Nephron (organoid): ENCODE measurements at regions not wholly inside any gene's neighbourhood (a gene's known extent, or its start where the extent isn't known, plus 50 kb on each side); places are given as distances from the start of the nearest gene placed in this dataset.
"Not testable (repeated sequence)": the region's sequence is repeated elsewhere in the genome, so short reads cannot be mapped to it uniquely, and the experiment has no call there.

Source experiments
- H3K27ac Mint-ChIP-seq, 3 experiments: 2 replicates each; pipeline ENCODE4 v1.8.0; 2020; ENCODE audit warnings: mixed read lengths in 3 of 3, mild to moderate bottlenecking in 2 of 3, moderate library complexity in 1 of 3
- H3K27me3 Mint-ChIP-seq: 2 replicates; pipeline ENCODE4 v1.8.0; 2021; ENCODE audit warnings: low read depth, mild to moderate bottlenecking, moderate library complexity, mixed read lengths
- H3K36me3 Mint-ChIP-seq: 2 replicates; pipeline ENCODE4 v1.8.0; 2020; ENCODE audit warnings: low read depth, mixed read lengths
- H3K4me1 Mint-ChIP-seq: 2 replicates; pipeline ENCODE4 v1.8.0; 2020; ENCODE audit warnings: mixed read lengths
- H3K4me3 Mint-ChIP-seq, 3 experiments: 2 replicates each; pipeline ENCODE4 v1.8.0; 2020; ENCODE audit warnings: mild to moderate bottlenecking in 3 of 3, mixed read lengths in 3 of 3, moderate library complexity in 2 of 3
- H3K9me3 Mint-ChIP-seq: 2 replicates; pipeline ENCODE4 v1.8.0; 2020; ENCODE audit warnings: mixed read lengths
- TF ChIP-seq, protein P1 (sequence below), 3 experiments: fragments of 200-600 bp; sonication (generic); IDR thresholded peaks; one replicate each; pipeline ENCODE4 v1.5.0; 2021; ENCODE audit warnings: antibody characterized with exemption in 3 of 3; ENCODE audit not compliant: unreplicated experiment in 3 of 3

DNA sequence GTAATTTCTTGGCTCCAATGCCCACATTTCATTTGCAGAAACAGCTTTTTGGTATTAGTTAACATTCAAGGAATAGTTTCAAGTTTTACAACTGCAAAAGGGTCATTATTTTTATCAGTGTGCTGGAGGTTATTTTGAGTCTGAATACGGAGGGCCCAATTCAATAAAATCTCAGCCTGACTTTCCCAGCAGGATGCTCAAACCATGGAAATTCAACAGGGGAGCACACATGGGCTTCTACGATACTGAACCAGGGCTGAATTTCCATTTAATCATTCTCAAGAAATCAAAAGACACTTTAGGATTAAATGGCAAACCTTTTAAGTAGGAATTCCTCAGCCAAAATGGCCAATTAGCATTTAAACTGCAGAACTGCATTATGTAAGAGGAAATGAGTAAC is 700.9 kb upstream of the ANKRD30A start:
- TF ChIP-seq, protein P1, sequence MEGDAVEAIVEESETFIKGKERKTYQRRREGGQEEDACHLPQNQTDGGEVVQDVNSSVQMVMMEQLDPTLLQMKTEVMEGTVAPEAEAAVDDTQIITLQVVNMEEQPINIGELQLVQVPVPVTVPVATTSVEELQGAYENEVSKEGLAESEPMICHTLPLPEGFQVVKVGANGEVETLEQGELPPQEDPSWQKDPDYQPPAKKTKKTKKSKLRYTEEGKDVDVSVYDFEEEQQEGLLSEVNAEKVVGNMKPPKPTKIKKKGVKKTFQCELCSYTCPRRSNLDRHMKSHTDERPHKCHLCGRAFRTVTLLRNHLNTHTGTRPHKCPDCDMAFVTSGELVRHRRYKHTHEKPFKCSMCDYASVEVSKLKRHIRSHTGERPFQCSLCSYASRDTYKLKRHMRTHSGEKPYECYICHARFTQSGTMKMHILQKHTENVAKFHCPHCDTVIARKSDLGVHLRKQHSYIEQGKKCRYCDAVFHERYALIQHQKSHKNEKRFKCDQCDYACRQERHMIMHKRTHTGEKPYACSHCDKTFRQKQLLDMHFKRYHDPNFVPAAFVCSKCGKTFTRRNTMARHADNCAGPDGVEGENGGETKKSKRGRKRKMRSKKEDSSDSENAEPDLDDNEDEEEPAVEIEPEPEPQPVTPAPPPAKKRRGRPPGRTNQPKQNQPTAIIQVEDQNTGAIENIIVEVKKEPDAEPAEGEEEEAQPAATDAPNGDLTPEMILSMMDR (IDR thresholded peaks at IDR 0.05; ENCODE audit: unreplicated experiment in 3 of 3) = no peak
- peaks cover 38% of the 10 kb centered on the region for H3K4me1 Mint-ChIP-seq
- no peak overlapping the region for H3K4me3 Mint-ChIP-seq
- H3K27me3 Mint-ChIP-seq = no peaks in the 10 kb centered on the region
- no peaks in the 10 kb centered on the region for H3K36me3 Mint-ChIP-seq
- H3K27ac Mint-ChIP-seq = peak overlapping the region; percentile 9 to 72 (median 50)
- H3K9me3 Mint-ChIP-seq = peaks cover 4% of the 10 kb centered on the region

DNA sequence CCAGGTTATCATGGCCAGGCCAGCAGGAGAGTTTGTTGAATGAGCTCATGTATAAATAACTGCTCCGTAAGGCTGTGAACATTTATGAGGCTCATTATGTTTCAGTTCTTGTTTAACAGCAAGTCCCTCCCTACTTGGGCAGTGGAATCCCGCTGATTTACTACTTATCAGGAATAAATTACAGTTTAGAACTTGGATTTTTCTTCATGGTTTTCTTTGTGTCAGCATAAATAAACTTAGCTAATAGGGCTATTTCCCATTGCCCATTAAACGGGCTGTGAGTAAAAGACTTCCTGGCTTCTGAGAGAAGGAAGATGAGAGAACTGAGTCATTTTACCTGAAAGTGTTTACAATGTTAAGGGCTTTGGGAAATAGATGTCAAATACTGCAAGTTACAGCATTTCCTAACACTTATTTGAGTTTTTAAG is 701.6 kb upstream of the ANKRD30A start:
- TF ChIP-seq, protein P1 (IDR thresholded peaks at IDR 0.05; ENCODE audit: unreplicated experiment in 3 of 3) = no peak
- Mint-ChIP-seq H3K9me3 (no peaks in the 10 kb centered on the region), H3K27me3 (no peaks in the 10 kb centered on the region), H3K4me1 (peaks cover 38% of the 10 kb centered on the region), H3K27ac (peak overlapping the region; percentile 5 to 72 (median 9)), H3K36me3 (no peaks in the 10 kb centered on the region), H3K4me3 (no peak overlapping the region)

DNA sequence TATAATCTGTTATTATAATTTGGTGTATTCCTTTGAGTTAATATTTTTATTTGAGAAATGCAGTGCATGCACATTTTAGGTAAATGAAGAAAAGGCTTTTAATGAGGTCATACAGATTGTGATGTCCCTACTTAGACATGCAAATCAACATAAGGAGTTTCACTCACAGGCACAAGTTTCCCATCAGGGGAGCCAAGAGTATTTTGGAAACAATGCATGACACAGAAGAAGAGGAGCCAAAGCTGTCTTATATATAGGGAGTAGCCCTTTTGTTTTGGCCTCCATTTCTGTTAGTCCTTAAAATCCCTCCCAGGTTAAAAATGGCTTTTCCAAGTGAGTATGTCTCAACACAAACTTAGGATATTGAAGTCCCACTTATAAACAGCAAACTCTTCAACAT is 703.4 kb upstream of the ANKRD30A start:
- Mint-ChIP-seq H3K36me3 (no peaks in the 10 kb centered on the region), H3K9me3 (peaks cover 5% of the 10 kb centered on the region), H3K27ac (peak overlapping the region in 2 of 3 experiments; percentile 72 to 75), H3K4me1 (peaks cover 38% of the 10 kb centered on the region), H3K4me3 (no peak overlapping the region), H3K27me3 (no peaks in the 10 kb centered on the region)
- TF ChIP-seq, protein P1 (IDR thresholded peaks at IDR 0.05; ENCODE audit: unreplicated experiment in 3 of 3) = no peak

DNA sequence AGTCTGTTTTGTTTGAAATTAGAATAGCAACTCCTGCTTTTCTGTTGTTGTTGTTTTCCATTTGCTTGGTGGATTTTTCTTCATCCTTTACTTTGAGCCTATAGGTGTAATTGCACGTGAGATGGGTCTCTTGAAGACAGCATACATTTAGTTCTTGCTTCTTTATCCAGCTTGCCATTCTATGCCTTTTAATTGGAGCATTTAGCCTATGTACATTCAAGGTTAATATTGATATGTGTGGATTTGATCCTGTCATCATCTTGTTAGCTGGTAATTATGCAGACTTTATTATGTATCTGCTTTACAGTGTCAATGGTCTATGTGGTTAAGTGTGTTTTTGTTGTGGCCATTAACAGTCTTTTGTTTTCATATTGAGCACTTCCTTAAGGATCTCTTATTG is 708.9 kb upstream of the ANKRD30A start:
- peaks cover 1% of the 10 kb centered on the region for H3K4me1 Mint-ChIP-seq
- H3K27ac Mint-ChIP-seq = no peak overlapping the region
- no peaks in the 10 kb centered on the region for H3K36me3 Mint-ChIP-seq
- H3K27me3 Mint-ChIP-seq = no peaks in the 10 kb centered on the region
- H3K4me3 Mint-ChIP-seq = no peak overlapping the region
- peaks cover 23% of the 10 kb centered on the region for H3K9me3 Mint-ChIP-seq
- TF ChIP-seq, protein P1 (IDR thresholded peaks at IDR 0.05; ENCODE audit: unreplicated experiment in 3 of 3) = no peak

DNA sequence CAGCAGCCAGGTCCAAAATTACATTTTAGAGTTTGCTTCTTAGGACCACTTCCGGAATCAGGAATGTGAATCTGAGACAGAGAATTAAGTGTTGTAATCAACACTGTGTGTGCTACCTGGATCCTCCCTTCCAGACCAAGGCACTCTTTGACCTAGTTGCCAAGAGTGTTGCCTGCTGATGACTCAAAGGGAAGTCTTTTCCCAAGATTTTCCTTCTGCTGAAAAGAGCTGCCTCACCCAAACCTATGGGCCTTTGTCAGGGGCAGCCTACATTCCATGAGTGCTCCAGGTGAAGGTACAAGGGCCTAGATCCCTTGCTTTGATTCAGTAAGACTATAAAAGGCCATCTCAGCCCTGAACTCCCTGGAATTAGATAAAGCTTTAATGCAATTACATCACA is 712.5 kb upstream of the ANKRD30A start:
- H3K27ac Mint-ChIP-seq = no peak overlapping the region
- no peaks in the 10 kb centered on the region for H3K36me3 Mint-ChIP-seq
- H3K9me3 Mint-ChIP-seq = peaks cover 23% of the 10 kb centered on the region
- no peaks in the 10 kb centered on the region for H3K4me1 Mint-ChIP-seq
- TF ChIP-seq, protein P1 (IDR thresholded peaks at IDR 0.05; ENCODE audit: unreplicated experiment in 3 of 3) = no peak
- no peaks in the 10 kb centered on the region for H3K27me3 Mint-ChIP-seq
- no peak overlapping the region for H3K4me3 Mint-ChIP-seq

DNA sequence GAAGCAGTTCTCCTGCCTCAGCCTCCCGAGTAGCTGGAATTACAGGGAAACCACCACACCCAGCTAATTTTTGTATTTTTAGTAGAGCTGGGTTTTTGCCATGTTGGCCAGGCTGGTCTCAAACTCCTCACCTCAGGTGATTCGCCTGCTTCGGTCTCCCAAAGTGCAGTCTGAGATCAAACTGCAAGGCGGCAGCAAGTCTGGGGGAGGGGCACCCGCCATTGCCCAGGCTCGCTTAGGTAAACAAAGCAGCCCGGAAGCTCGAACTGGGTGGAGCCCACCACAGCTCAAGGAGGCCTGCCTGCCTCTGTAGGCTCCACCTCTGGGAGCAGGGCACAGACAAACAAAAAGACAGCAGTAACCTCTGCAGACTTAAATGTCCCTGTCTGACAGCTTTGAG is 725.2 kb upstream of the ANKRD30A start:
- not testable (repeated sequence) for H3K4me3 Mint-ChIP-seq, H3K36me3 Mint-ChIP-seq, H3K27ac Mint-ChIP-seq, H3K4me1 Mint-ChIP-seq, H3K9me3 Mint-ChIP-seq, H3K27me3 Mint-ChIP-seq
